Aorta (tissue), 5 donors: ENCODE measurements at regions not wholly inside any gene's neighbourhood (a gene's known extent, or its start where the extent isn't known, plus 50 kb on each side); places are given as distances from the start of the nearest gene placed in this dataset.

Experiments
- ATAC-seq: fragments of 200-7000 bp; cut with Tn5 transposase; one replicate; pipeline ENCODE4 v1.9.1; 2022; ENCODE audit warnings: moderate library complexity; ENCODE audit not compliant: low FRiP score
- DNase-seq, 2 donors: peaks; one replicate each; pipeline ENCODE4 v3.0.0-alpha.2; 2020
- H3K27ac ChIP-seq, 2 donors: one replicate each; pipeline ENCODE4 v1.5.1; 2013; ENCODE audit warnings: low read length in 2 of 2, mild to moderate bottlenecking in 2 of 2, moderate library complexity in 2 of 2, control low read depth in 1 of 2, inconsistent platforms in 1 of 2, low read depth in 1 of 2
- H3K27me3 ChIP-seq, 2 donors: one replicate each; pipeline ENCODE4 v1.6.1; 2013; ENCODE audit warnings: control low read depth in 1 of 2, low read length in 1 of 2, mild to moderate bottlenecking in 1 of 2, moderate library complexity in 1 of 2; ENCODE audit not compliant: insufficient read depth in 2 of 2, control insufficient read depth in 1 of 2
- H3K36me3 ChIP-seq, 2 donors: one replicate each; pipeline ENCODE4 v1.6.1; 2013; ENCODE audit warnings: control low read depth in 1 of 2, low read length in 1 of 2, mild to moderate bottlenecking in 1 of 2; ENCODE audit not compliant: insufficient read depth in 2 of 2, control insufficient read depth in 1 of 2
- H3K4me1 ChIP-seq, 2 donors: one replicate each; pipeline ENCODE4 v1.6.1; 2013; ENCODE audit warnings: low read length in 2 of 2, control low read depth in 1 of 2, mild to moderate bottlenecking in 1 of 2, moderate library complexity in 1 of 2; ENCODE audit not compliant: insufficient read depth in 2 of 2, control insufficient read depth in 1 of 2
- H3K4me3 ChIP-seq, 2 donors: one replicate each; pipeline ENCODE4 v1.5.1; 2013; ENCODE audit warnings: low read length in 2 of 2, control low read depth in 1 of 2, mild to moderate bottlenecking in 1 of 2
- H3K9me3 ChIP-seq: one replicate; pipeline ENCODE4 v1.6.1; 2013; ENCODE audit warnings: mild to moderate bottlenecking, low read length; ENCODE audit not compliant: control insufficient read depth
- whole genome bisulfite sequencing, 2 donors: extraction: QIAGEN DNeasy Blood & Tissue Kit; methylation state at CpG; one replicate each; pipeline ENCODE4 v1.1.7; 2013; 5-methylcytosine and 5-hydroxymethylcytosine counted together
- intact Hi-C, 2 donors: fragments of 100-400 bp; cut with DNase I; formaldehyde crosslinking; loops; one replicate each; pipeline versions ENCODE4 v1.14.2 to v1.15.0; 2022
- donor health status: healthy with polysubstance abuse.
- donor health status: Bipolar disorder and iron deficiency.
- donor health status: DM: no; HTN: no; CAD: no.
- donor health status: DM: no; HTN: no; CAD: no.
- donor health status: DM: yes; HTN: yes; CAD: no.

DNA sequence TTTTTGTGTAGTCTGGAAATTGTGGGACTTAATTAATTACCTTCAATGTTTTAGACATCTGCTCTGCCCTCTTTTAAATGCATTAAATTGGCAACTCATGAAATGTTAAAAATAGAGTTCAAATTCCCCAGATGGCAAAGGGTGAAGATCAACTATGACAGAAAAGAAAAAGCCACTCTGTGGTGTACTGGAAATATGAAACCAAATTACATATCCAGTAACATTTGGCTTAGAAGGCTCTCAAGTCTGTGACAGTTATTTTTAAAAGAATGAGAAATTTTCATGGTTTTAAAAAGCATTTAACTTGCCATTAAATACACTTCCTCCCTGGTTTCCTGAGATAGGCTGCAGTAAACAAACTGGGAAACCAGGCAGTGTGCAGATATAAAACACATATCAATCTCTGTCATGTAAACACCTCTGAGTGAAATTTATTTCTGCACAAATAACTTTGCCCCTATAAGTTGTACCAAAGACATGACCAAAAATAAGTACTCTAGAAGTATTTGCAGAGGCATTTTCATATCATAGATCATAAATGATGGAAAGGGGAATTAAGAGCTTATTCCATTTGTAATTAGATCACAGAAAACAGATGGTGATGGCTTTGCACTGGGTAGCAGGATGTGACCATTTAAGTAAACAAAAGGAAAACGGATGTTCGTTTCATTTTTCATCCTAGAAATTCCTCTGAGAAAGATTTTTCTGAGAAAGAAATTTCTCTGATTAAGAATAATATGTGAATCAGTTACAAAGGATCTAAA, 360.1 kb downstream of the SAMD5 start:
- no peak for ATAC-seq
- no peak for DNase-seq
- WGBS, 2 donors, result 2 to 3% methylated on average over 2 of the region's 2 CpGs

GRCh38 chr6:147869201-147869600, 360.7 kb downstream of the SAMD5 start:
- DNase-seq, result no peak
- Histone ChIP-seq H3K9me3 (no peaks in the 10 kb centered on the region), H3K27ac (no peak overlapping the region), H3K36me3 (no peaks in the 10 kb centered on the region), H3K4me3 (no peak overlapping the region), H3K4me1 (no peaks in the 10 kb centered on the region), H3K27me3 (no peaks in the 10 kb centered on the region)
- intact Hi-C loops, result no loop called here
- ATAC-seq, result no peak
- WGBS, 2 donors, result 14 to 18% methylated on average over 2 of the region's 2 CpGs

More for the DNA sequence above, 360.1 kb downstream of the SAMD5 start:
- Histone ChIP-seq H3K36me3 (no peaks in the 10 kb centered on the region), H3K4me1 (no peaks in the 10 kb centered on the region), H3K27ac (no peak overlapping the region), H3K9me3 (no peaks in the 10 kb centered on the region), H3K27me3 (no peaks in the 10 kb centered on the region), H3K4me3 (no peak overlapping the region)
- intact Hi-C loops, result no loop called here

DNA sequence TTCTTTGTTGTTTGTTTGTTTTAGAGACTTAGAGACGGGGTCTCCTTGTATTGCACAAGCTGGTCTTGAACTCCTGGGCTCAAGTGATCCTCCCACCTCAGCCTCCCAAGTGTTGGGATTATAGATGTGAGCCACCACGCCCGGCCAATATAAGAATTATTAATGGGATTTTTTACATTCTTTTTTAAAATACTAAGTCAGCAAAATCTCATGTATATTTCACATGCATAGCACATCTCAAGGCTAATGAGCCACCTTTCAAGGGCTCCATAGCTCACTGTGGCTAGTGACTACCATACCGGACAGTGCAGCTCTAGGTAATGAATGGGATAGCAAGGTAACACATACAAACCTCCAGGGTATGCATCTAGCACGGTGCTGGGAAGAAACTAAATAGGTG, 361.4 kb downstream of the SAMD5 start:
- DNase-seq (no peak), ATAC-seq (no peak)
- no peaks in the 10 kb centered on the region for H3K4me1 ChIP-seq
- no peak overlapping the region for H3K27ac ChIP-seq
- H3K27me3 ChIP-seq, result no peaks in the 10 kb centered on the region
- H3K36me3 ChIP-seq, result no peaks in the 10 kb centered on the region
- intact Hi-C loops, result no loop called here
- H3K9me3 ChIP-seq, result no peaks in the 10 kb centered on the region
- WGBS, 2 donors, result 96 to 98% methylated on average over 5 of the region's 5 CpGs
- no peak overlapping the region for H3K4me3 ChIP-seq

DNA sequence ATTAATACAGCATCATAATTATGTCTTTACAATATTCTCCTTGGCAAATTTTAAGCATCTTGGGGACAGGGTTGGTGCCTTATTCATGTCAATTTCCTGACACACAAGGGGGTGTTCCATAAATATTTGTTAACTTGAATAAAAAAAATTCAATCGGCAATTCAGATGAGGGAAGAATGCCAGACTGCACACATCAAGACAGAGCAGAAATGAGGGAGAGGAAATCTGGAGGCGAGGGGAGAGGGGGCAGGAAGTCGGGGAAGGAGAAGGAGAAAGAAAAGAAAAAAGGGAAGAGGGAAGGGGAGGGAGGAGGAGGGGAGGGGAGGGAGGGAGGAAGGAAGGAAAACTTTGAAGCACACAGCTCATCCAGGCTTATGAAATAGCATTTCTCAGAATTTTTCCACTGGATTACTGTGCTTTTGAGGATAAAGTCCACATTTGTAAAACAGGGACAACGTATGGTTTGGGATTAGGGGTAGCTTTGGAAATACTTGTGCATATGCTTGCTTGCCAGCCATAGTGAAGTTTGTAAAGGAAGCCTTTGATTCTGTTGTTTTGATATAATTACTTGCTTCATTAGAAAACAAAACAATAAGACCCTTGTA, 362.1 kb downstream of the SAMD5 start:
- H3K9me3 ChIP-seq, result no peaks in the 10 kb centered on the region
- H3K27me3 ChIP-seq, result no peaks in the 10 kb centered on the region
- ATAC-seq (no peak), DNase-seq (no peak)
- H3K4me1 ChIP-seq, result no peaks in the 10 kb centered on the region
- intact Hi-C loops, result no loop called here
- whole genome bisulfite sequencing, 2 donors, result 68 to 71% methylated on average over 3 to 4 of the region's 4 CpGs
- no peak overlapping the region for H3K4me3 ChIP-seq
- no peaks in the 10 kb centered on the region for H3K36me3 ChIP-seq
- H3K27ac ChIP-seq, result no peak overlapping the region

DNA sequence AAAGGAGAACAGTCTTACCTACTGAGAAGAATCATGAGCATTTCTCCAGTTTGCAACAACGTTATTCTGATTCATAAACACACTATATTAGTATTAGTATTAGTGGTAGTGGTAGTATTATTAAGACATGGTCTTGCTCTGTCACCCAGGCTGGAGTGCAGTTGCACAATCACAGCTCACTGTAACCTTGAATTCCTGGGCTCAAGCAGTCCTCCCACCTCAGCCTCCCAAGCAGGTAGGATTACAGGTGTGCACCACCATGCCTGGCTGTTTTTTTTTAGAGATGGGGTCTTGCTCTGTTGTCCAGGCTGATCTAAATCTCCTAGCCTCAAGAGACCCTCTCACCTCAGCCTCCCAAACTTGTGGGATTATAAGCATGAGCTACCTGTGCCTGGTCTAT, 363.5 kb downstream of the SAMD5 start:
- WGBS, 2 donors, result 89 to 98% methylated on average over 1 of the region's 1 CpG
- no peak for DNase-seq
- intact Hi-C loops, result no loop called here
- no peak overlapping the region for H3K27ac ChIP-seq
- H3K4me1 ChIP-seq, result no peaks in the 10 kb centered on the region
- H3K4me3 ChIP-seq, result no peak overlapping the region
- H3K27me3 ChIP-seq, result no peaks in the 10 kb centered on the region
- no peaks in the 10 kb centered on the region for H3K9me3 ChIP-seq
- ATAC-seq, result no peak
- no peaks in the 10 kb centered on the region for H3K36me3 ChIP-seq

DNA sequence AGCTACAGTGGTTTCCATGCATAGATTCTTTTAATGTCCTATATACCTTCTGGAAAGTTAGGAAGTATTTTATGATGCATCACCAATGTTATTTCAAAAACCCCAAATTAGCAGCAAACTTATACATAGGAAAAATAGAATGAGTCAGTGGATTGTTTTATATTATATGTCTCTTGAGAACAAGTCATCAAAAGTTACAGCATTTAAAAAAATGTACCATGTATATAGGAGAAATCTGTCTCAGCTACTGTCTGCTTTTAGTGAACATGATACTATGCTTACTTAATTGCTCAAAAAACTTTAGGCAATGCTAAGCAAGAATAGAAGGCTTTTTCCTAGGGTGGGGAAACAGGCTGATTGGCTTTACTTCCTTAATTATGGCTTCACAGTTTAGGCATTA, 365.3 kb downstream of the SAMD5 start:
- no peak for ATAC-seq
- Histone ChIP-seq H3K4me1 (no peaks in the 10 kb centered on the region), H3K9me3 (peaks cover 2% of the 10 kb centered on the region), H3K27ac (no peak overlapping the region), H3K36me3 (no peaks in the 10 kb centered on the region), H3K27me3 (no peaks in the 10 kb centered on the region), H3K4me3 (no peak overlapping the region)
- intact Hi-C loops, result no loop called here
- DNase-seq, result no peak

DNA sequence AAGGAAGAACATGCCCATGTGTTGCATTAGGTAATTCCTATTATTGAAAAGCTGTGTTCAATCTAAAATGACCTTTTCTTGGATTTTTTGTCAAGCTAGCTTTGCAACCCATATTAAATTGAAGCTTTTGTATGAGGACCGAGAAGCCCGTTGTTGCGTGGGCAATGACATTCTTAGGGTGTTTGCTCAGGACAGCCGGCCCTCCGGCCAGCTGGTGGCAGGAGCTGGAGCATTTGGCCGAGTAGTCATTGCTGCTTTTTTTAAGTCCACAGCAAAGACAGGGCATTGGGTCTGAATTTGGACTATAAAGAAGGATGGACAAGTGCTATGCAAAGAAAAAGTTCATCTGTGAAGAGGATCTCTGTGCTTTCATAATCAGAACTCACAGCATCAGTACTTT, 365.8 kb downstream of the SAMD5 start:
- Histone ChIP-seq H3K4me3 (no peak overlapping the region), H3K9me3 (peaks cover 2% of the 10 kb centered on the region), H3K4me1 (no peaks in the 10 kb centered on the region), H3K27ac (no peak overlapping the region), H3K36me3 (no peaks in the 10 kb centered on the region), H3K27me3 (no peaks in the 10 kb centered on the region)
- DNase-seq (no peak), ATAC-seq (no peak)
- 63 to 69% methylated on average over 6 of the region's 6 CpGs for WGBS, 2 donors
- intact Hi-C loops, result no loop called here

DNA sequence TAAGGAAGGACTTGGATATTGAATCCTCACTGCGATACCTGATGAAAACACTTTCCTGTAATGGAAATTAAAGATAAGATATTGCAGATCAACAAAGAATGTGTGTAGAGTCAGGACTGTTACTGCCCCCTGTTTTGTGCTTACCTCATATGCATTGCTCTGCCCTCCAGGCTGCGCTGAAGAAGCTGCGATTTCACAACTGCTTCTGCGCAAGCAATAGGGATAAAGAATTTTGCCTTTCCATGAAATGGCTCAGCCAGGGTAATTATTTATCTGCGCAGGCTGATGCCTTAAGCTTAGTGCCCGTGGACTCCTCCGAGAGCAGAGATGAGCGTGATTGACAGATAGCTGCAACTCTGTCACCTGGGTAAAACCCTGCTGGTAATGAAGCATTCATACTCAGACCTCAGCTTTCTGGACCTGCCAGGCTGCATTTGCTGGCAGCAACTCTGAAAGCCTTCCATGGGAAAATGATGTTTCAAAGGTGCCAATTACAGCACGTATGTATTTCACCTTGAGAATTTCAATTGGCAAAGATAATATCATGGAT, 370.6 kb downstream of the SAMD5 start:
- no peak for DNase-seq
- Histone ChIP-seq H3K4me1 (no peaks in the 10 kb centered on the region), H3K9me3 (peaks cover 2% of the 10 kb centered on the region), H3K27ac (no peak overlapping the region), H3K4me3 (no peak overlapping the region), H3K27me3 (no peaks in the 10 kb centered on the region), H3K36me3 (no peaks in the 10 kb centered on the region)
- WGBS, 2 donors, result 96 to 97% methylated on average over 9 of the region's 9 CpGs
- ATAC-seq, result no peak
- intact Hi-C loops, result no loop called here

GRCh38 chr6:147881432-147881831, 372.9 kb downstream of the SAMD5 start:
- Histone ChIP-seq H3K27ac (no peak overlapping the region), H3K36me3 (no peaks in the 10 kb centered on the region), H3K27me3 (no peaks in the 10 kb centered on the region), H3K9me3 (peaks cover 2% of the 10 kb centered on the region), H3K4me3 (no peak overlapping the region), H3K4me1 (no peaks in the 10 kb centered on the region)
- DNase-seq, result no peak
- intact Hi-C loops, result no loop called here
- ATAC-seq, result no peak
- WGBS, 2 donors, result 79 to 81% methylated on average over 6 of the region's 6 CpGs
